Trophoblast cell (in vitro differentiated cells and primary cell): ENCODE measurements at regions not wholly inside any gene's neighbourhood (a gene's known extent, or its start where the extent isn't known, plus 50 kb on each side); places are given as distances from the start of the nearest gene placed in this dataset.

ENCODE experiments used
- DNase-seq, 2 donors: peaks; one replicate each; pipeline ENCODE4 v3.0.0-alpha.2; 2016
- H2AFZ ChIP-seq: 2 replicates; pipeline ENCODE4 v1.6.1; 2013; ENCODE audit warnings: low read length, moderate library complexity, mild to moderate bottlenecking; ENCODE audit not compliant: insufficient read depth, poor library complexity
- H2AK5ac ChIP-seq: 2 replicates; pipeline ENCODE4 v1.6.1; 2013; ENCODE audit warnings: mild to moderate bottlenecking, low read length
- H2BK120ac ChIP-seq: 2 replicates; pipeline ENCODE4 v1.6.1; 2013; ENCODE audit warnings: low read length, mild to moderate bottlenecking, moderate library complexity; ENCODE audit not compliant: insufficient read depth, poor library complexity
- H2BK12ac ChIP-seq: 2 replicates; pipeline ENCODE4 v1.6.1; 2013; ENCODE audit warnings: mild to moderate bottlenecking, low read length, moderate library complexity
- H2BK5ac ChIP-seq: 2 replicates; pipeline ENCODE4 v1.6.1; 2013; ENCODE audit warnings: low read length, low read depth, moderate library complexity, mild to moderate bottlenecking; ENCODE audit not compliant: poor library complexity
- H3K14ac ChIP-seq: 2 replicates; pipeline ENCODE4 v1.6.1; 2013; ENCODE audit warnings: mild to moderate bottlenecking, low read length
- H3K18ac ChIP-seq: 2 replicates; pipeline ENCODE4 v1.6.1; 2013; ENCODE audit warnings: mild to moderate bottlenecking, low read length
- H3K23ac ChIP-seq: 2 replicates; pipeline ENCODE4 v1.6.1; 2013; ENCODE audit warnings: low read length
- H3K27ac ChIP-seq: 2 replicates; pipeline ENCODE4 v1.5.1; 2013; ENCODE audit warnings: low read depth, mild to moderate bottlenecking, inconsistent platforms, low read length, moderate library complexity
- H3K27me3 ChIP-seq: 2 replicates; pipeline ENCODE4 v1.6.1; 2013; ENCODE audit warnings: inconsistent platforms, mild to moderate bottlenecking, low read length, moderate library complexity; ENCODE audit not compliant: insufficient read depth
- H3K36me3 ChIP-seq, 2 experiments: 1 replicate in 1 of 2; 2 replicates in 1 of 2; pipeline ENCODE4 v1.6.1; 2013; ENCODE audit warnings: low read length in 2 of 2, mild to moderate bottlenecking in 2 of 2, moderate library complexity in 1 of 2; ENCODE audit not compliant: insufficient read depth in 2 of 2, control insufficient read depth in 1 of 2
- H3K4ac ChIP-seq: 2 replicates; pipeline ENCODE4 v1.6.1; 2013; ENCODE audit warnings: low read depth, mild to moderate bottlenecking, low read length, moderate library complexity
- H3K4me1 ChIP-seq, 2 experiments: 1 replicate in 1 of 2; 2 replicates in 1 of 2; pipeline ENCODE4 v1.6.1; 2013; ENCODE audit warnings: low read length in 2 of 2, mild to moderate bottlenecking in 2 of 2, moderate library complexity in 1 of 2; ENCODE audit not compliant: insufficient read depth in 2 of 2, control insufficient read depth in 1 of 2
- H3K4me2 ChIP-seq: 2 replicates; pipeline ENCODE4 v1.6.1; 2013; ENCODE audit warnings: inconsistent platforms, mild to moderate bottlenecking, low read length, moderate library complexity
- H3K4me3 ChIP-seq: 2 replicates; pipeline ENCODE4 v1.5.1; 2013; ENCODE audit warnings: mild to moderate bottlenecking, low read depth, low read length, inconsistent platforms
- H3K79me1 ChIP-seq: one replicate; pipeline ENCODE4 v1.6.1; 2013; ENCODE audit warnings: low read length
- H3K79me2 ChIP-seq: 2 replicates; pipeline ENCODE4 v1.6.1; 2013; ENCODE audit warnings: low read length, mild to moderate bottlenecking; ENCODE audit not compliant: control insufficient read depth, insufficient read depth, poor library complexity
- H3K9ac ChIP-seq: 2 replicates; pipeline ENCODE4 v1.6.1; 2013; ENCODE audit warnings: mild to moderate bottlenecking, low read length
- H3K9me3 ChIP-seq: 2 replicates; pipeline ENCODE4 v1.6.1; 2013; ENCODE audit warnings: low read depth, mild to moderate bottlenecking, control low read depth, inconsistent platforms, low read length; ENCODE audit not compliant: insufficient read depth
- H4K12ac ChIP-seq: 2 replicates; pipeline ENCODE4 v1.6.1; 2013; ENCODE audit warnings: low read depth, mild to moderate bottlenecking, low read length, moderate library complexity
- H4K8ac ChIP-seq: 2 replicates; pipeline ENCODE4 v1.6.1; 2013; ENCODE audit warnings: low read depth, mild to moderate bottlenecking, low read length, moderate library complexity
- H4K91ac ChIP-seq: one replicate; pipeline ENCODE4 v1.6.1; 2013; ENCODE audit warnings: low read depth, mild to moderate bottlenecking, low read length, moderate library complexity
- WGBS: extraction: QIAGEN DNeasy Blood & Tissue Kit; methylation state at CpG from one replicate; pipeline ENCODE4 v1.1.7; 2013; ENCODE audit warnings: missing lambda C conversion rate; ENCODE audit not compliant: insufficient read length, insufficient coverage; ENCODE audit errors: extremely low coverage; 5-methylcytosine and 5-hydroxymethylcytosine counted together

- no peak overlapping the region for H3K14ac ChIP-seq
- H3K9me3 ChIP-seq, result no peaks in the 10 kb centered on the region
- H3K4me2 ChIP-seq, result no peak overlapping the region
- no peak overlapping the region for H3K27ac ChIP-seq
- H2BK5ac ChIP-seq, result no peak overlapping the region
- no peak overlapping the region for H3K23ac ChIP-seq
- no peaks in the 10 kb centered on the region for H3K27me3 ChIP-seq
- H2AFZ ChIP-seq, result no peak overlapping the region
- H3K4me3 ChIP-seq, result no peak overlapping the region
- H4K8ac ChIP-seq, result no peak overlapping the region
- H3K36me3 ChIP-seq, result no peaks in the 10 kb centered on the region
- no peak overlapping the region for H3K18ac ChIP-seq
- WGBS, result no CpG with 5 or more reads among the region's 5 CpGs
- no peak overlapping the region for H2BK120ac ChIP-seq
- H3K9ac ChIP-seq, result no peak overlapping the region
- no peaks in the 10 kb centered on the region for H3K4me1 ChIP-seq
- no peak overlapping the region for H2AK5ac ChIP-seq
- DNase-seq, result no peak
- no peak overlapping the region for H3K4ac ChIP-seq
- no peak overlapping the region for H2BK12ac ChIP-seq
- no peak overlapping the region for H4K91ac ChIP-seq
- no peaks in the 10 kb centered on the region for H3K79me2 ChIP-seq
- H4K12ac ChIP-seq, result no peak overlapping the region
- H3K79me1 ChIP-seq, result no peaks in the 10 kb centered on the region
Measured at GRCh38 chrX:8868070-8868773, 67.0 kb upstream of the FAM9A start.

- Histone ChIP-seq H2AFZ (no peak overlapping the region), H3K23ac (no peak overlapping the region), H3K79me2 (no peaks in the 10 kb centered on the region), H3K79me1 (no peaks in the 10 kb centered on the region), H2BK12ac (no peak overlapping the region), H2AK5ac (no peak overlapping the region), H3K14ac (no peak overlapping the region), H2BK120ac (no peak overlapping the region), H4K91ac (no peak overlapping the region), H4K8ac (no peak overlapping the region), H3K18ac (no peak overlapping the region), H3K4me1 (no peaks in the 10 kb centered on the region), H3K4me2 (no peak overlapping the region), H3K9me3 (no peaks in the 10 kb centered on the region), H3K36me3 (no peaks in the 10 kb centered on the region), H3K27ac (no peak overlapping the region), H3K27me3 (no peaks in the 10 kb centered on the region), H3K9ac (no peak overlapping the region), H4K12ac (no peak overlapping the region), H3K4me3 (no peak overlapping the region), H3K4ac (no peak overlapping the region), H2BK5ac (no peak overlapping the region)
- DNase-seq, result no peak
- no CpG with 5 or more reads among the region's 2 CpGs for WGBS
Measured at GRCh38 chrX:8867406-8867805, 66.2 kb upstream of the FAM9A start.

- Histone ChIP-seq H3K27ac (no peak overlapping the region), H3K4ac (no peak overlapping the region), H2BK12ac (no peak overlapping the region), H3K4me1 (no peaks in the 10 kb centered on the region), H2AFZ (no peak overlapping the region), H3K4me2 (no peak overlapping the region), H3K14ac (no peak overlapping the region), H3K79me2 (no peaks in the 10 kb centered on the region), H3K79me1 (no peaks in the 10 kb centered on the region), H3K27me3 (no peaks in the 10 kb centered on the region), H3K18ac (no peak overlapping the region), H2BK120ac (no peak overlapping the region), H4K8ac (no peak overlapping the region), H2BK5ac (no peak overlapping the region), H3K9ac (no peak overlapping the region), H2AK5ac (no peak overlapping the region), H3K36me3 (no peaks in the 10 kb centered on the region), H3K4me3 (no peak overlapping the region), H3K23ac (no peak overlapping the region), H3K9me3 (no peaks in the 10 kb centered on the region), H4K12ac (no peak overlapping the region), H4K91ac (no peak overlapping the region)
- no peak for DNase-seq
- WGBS, result no CpG with 5 or more reads among the region's 5 CpGs
Measured at GRCh38 chrX:8864161-8864560, 63.0 kb upstream of the FAM9A start.

- H2AFZ ChIP-seq, result no peak overlapping the region
- H3K79me1 ChIP-seq, result no peaks in the 10 kb centered on the region
- no peak overlapping the region for H3K4ac ChIP-seq
- H3K4me3 ChIP-seq, result no peak overlapping the region
- no peak overlapping the region for H3K9ac ChIP-seq
- DNase-seq, result no peak
- H2BK120ac ChIP-seq, result no peak overlapping the region
- no peak overlapping the region for H3K27ac ChIP-seq
- no peaks in the 10 kb centered on the region for H3K36me3 ChIP-seq
- no peak overlapping the region for H4K8ac ChIP-seq
- no peaks in the 10 kb centered on the region for H3K9me3 ChIP-seq
- no peaks in the 10 kb centered on the region for H3K79me2 ChIP-seq
- no peak overlapping the region for H4K91ac ChIP-seq
- H3K14ac ChIP-seq, result no peak overlapping the region
- no peak overlapping the region for H2BK12ac ChIP-seq
- H4K12ac ChIP-seq, result no peak overlapping the region
- H2BK5ac ChIP-seq, result no peak overlapping the region
- no peaks in the 10 kb centered on the region for H3K4me1 ChIP-seq
- no peak overlapping the region for H3K23ac ChIP-seq
- no peak overlapping the region for H2AK5ac ChIP-seq
- no peaks in the 10 kb centered on the region for H3K27me3 ChIP-seq
- WGBS, result no CpG with 5 or more reads among the region's 2 CpGs
- H3K4me2 ChIP-seq, result no peak overlapping the region
- no peak overlapping the region for H3K18ac ChIP-seq
Measured at GRCh38 chrX:8861908-8862307, 60.7 kb upstream of the FAM9A start.
